ENCODE measurements at regions not wholly inside any gene's neighbourhood (a gene's known extent, or its start where the extent isn't known, plus 50 kb on each side); places are given as distances from the start of the nearest gene placed in this dataset.
"Not testable (repeated sequence)": the region's sequence is repeated elsewhere in the genome, so short reads cannot be mapped to it uniquely, and the experiment has no call there.

DNA sequence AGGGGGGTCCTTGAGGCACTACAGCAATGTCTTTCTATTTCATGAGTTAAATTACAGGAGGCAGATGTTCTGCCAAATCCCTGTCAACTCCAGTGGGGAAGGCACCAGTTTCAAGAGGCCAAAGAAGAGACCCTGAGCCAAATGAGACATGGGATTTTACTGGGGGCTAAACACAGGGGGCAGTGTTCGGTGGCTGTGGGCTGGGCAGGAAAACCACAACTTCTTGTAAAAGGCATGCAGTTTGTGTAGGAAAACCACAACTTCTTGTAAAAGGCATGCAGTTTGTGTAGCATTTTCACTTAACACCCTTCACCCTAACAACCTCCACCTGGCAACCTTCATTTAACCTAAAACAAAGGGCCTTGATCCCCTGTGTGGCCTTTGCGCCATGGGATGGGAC, 61.0 kb downstream of the POLR2M start:
- DNase-seq (ENCODE audit: low spot score), result no peak

DNA sequence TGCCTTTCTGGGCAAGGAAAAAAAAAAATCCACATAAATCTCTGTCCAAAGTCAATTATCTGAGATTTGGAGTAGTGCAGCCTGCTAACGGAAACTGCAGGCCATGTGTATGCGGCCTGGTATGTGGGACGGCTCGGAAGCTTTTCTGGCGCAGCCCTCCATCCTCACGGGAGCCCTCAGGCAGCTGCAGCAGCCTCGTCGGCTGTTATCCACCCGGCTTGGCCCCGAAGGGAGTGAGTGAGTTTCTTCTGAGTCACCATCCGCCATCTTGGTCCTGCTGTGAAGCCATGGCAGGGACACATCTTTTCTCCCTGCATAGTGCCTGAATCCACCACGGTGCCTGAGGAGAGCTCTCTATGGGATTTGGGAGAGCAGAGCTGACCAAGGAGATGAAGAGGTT, 62.8 kb downstream of the POLR2M start:
- no peak for DNase-seq (ENCODE audit: low spot score)

GRCh38 chr15:57770495-57770894, 64.0 kb downstream of the POLR2M start:
- no peak for DNase-seq (ENCODE audit: low spot score)

DNA sequence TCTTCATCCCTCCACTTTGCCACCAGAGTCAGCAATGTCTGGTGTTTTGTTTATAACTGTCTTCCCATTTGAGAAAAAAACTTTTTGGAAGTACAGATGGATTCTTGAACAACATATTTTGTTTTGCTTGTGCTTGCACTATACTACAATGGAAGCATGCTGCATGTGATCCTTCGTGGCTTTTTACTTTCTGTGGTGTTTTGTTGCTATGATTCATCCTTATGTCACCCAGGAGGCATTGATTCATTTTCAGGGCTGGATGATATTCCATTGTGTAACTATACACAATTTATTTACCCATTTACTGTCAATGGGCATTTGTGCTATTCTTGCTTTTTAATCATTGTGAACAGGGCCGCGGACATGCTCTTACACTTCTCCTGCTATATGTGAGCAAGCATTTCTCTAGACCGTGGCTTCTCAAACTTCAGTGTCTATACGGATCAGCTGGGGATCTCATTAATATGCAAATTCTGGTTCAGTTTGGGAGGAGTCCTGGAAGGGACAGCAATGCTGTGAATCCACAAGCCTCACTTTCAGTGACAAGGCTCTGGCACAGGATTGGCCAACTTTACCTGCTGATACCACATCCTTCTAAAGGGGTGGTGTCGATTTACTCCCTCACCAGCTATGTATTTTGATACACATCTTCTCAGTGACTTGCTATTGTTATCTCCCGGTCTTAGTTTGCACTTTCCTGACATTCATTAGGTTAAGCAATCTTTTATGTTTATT, 65.9 kb downstream of the POLR2M start:
- no peak for DNase-seq (ENCODE audit: low spot score)

GRCh38 chr15:57773051-57773450, 66.5 kb downstream of the POLR2M start:
- DNase-seq (ENCODE audit: low spot score), result no peak

DNA sequence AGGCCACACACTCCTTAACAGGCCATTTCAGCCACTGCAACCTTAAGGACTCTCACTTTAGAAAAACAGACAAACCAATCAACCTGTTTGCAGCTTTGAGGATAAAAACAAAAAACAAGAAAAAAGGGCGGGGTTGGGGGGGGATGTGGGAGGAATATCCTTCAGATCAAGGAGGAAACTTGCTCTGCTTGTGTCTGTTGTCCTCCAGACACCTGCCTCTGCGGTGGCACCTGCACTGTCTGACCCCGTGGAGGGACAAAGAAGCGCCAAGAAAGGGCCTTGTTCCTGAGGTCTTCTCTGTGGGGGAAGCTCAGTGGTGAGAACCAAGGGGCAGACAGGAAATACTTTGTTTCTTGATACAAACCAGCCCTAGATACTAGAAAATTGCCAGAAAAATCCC, 70.5 kb downstream of the POLR2M start:
- DNase-seq (ENCODE audit: low spot score), result no peak

- DNase-seq (ENCODE audit: low spot score), result no peak
Measured at GRCh38 chr15:57780471-57780870, 74.0 kb downstream of the POLR2M start.

- DNase-seq (ENCODE audit: low spot score), result no peak
Measured at GRCh38 chr15:57782731-57783130, 76.2 kb downstream of the POLR2M start.

- DNase-seq (ENCODE audit: low spot score), result no peak
Measured at GRCh38 chr15:57784081-57784511, 77.6 kb downstream of the POLR2M start.

- DNase-seq (ENCODE audit: low spot score), result no peak
Measured at GRCh38 chr15:57785039-57785438, 78.5 kb downstream of the POLR2M start.

DNA sequence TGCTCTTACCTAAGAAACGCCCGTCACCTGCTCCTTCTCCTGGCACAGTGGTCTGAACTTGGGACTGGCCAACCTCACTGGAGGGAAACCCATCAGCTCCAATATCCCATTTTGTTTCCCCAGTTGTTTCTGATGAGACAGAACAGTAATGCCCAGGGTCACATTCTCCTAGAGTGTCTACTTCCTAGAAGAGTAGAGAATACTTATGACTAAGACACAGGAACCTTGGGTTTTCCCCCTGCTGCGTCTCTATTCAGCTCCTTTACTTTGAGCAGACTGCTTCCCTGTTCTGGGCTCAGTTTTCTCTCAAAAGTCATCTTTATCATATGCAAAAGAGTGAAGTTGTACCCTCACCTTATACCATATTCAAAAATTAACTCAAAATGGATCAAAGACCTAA, 79.4 kb downstream of the POLR2M start:
- DNase-seq (ENCODE audit: low spot score), result no peak

DNA sequence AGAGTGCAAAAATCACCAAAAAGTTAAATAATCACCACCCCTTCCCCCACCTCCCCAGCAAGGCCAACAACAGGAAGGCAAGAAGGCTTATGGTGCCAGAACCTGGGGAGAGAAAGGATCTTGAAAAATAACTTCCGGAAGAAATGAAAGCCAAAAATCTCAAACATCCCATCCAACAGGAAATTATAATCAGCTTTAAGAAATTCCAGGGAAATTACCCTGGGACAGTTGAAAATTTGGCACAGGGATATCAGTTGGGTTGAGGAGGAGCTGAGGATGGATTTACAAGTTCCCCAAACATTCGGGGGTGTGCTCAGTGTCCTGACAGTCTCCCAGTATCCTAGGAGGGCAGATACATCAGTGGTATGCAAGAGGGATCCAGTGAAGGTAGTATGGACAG, 82.7 kb downstream of the POLR2M start:
- DNase-seq (ENCODE audit: low spot score), result no peak

DNA sequence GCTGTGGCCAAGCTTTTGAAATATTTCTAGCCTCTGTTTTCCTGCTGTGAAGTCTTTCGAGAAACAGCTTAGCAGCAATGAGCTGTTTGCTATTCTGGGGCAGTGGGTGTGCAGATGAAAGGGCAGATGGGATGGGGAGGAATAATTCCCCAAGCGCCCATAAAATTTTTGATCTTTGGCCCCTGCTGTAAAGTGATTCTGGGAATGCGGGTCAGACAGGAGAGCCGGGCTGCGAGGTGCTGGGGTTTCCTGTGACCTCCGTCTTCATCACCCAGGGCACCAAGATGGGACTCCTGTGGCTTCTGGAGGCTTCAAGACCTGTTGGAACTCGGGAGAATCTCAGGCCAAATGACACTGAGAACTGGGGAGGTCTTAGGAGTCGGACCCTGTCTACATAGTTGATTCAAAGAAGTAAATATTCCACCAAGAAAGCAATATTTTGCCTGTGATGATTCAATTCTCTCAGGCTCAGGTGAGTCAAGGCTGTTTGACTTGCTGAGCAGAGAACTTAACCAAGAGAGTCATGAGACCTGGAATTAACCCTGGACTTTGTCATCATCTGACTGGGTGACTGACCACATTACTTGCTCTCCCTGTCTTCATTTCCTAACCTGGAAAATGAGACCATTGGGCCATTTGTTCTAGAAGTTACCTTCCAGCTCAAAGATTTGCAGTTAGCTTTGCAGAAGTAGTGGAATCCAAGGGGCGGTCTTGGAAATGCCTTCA, 86.4 kb downstream of the POLR2M start:
- no peak for DNase-seq (ENCODE audit: low spot score)

GRCh38 chr15:57795261-57795660, 88.7 kb downstream of the POLR2M start:
- no peak for DNase-seq (ENCODE audit: low spot score)

- DNase-seq (ENCODE audit: low spot score), result no peak
Measured at GRCh38 chr15:57796146-57796545, 89.6 kb downstream of the POLR2M start.

DNA sequence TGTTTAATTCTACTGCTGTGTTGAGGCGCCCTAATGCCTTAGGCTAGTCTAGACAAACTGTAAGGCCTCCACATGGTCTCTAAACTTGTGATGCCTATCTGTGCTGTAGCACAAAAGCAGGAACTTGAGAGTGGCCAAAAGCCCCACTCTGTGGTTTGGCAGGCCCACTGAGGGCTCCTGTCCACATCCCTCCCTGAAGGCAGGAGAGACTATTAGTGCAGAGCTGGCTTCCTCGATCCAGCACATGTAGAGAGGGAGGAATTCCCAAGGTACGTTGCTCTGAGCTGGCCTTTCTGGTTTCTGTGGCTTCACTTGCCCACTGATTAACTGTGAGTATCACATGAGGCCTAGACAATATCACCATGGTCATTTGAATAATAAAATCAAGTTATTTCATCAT, 90.6 kb downstream of the POLR2M start:
- no peak for DNase-seq (ENCODE audit: low spot score)

- no peak for DNase-seq (ENCODE audit: low spot score)
Measured at GRCh38 chr15:57797568-57798267, 91.2 kb downstream of the POLR2M start.

- DNase-seq (ENCODE audit: low spot score), result no peak
Measured at GRCh38 chr15:57806003-57806402, 99.5 kb downstream of the POLR2M start.

- not testable (repeated sequence) for DNase-seq (ENCODE audit: low spot score)
Measured at GRCh38 chr15:57809285-57809684, 102.8 kb downstream of the POLR2M start.

GRCh38 chr15:57816599-57816998, 110.1 kb downstream of the POLR2M start:
- no peak for DNase-seq (ENCODE audit: low spot score)

- no peak for DNase-seq (ENCODE audit: low spot score)
Measured at GRCh38 chr15:57819646-57820045, 113.1 kb downstream of the POLR2M start.

- DNase-seq (ENCODE audit: low spot score), result no peak
Measured at GRCh38 chr15:57820119-57820518, 113.6 kb downstream of the POLR2M start.

DNA sequence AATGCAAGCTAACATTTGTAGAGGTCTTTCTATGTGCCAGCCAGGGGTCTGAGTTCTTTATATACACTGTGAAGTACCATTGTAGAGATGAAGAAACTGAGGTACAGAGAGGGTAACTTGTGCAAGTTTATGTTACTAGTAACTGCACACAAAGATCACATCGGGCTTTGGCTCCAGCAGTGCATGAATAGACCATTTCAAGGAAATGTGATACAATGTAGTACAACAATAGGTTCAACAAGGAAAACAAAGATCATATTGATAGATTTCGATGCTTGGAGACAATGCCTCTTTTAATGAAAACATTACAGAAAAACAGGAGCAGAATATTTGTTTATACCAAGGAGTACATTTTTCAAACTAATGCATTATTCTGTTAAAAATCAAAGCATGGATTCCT, 115.3 kb downstream of the POLR2M start:
- DNase-seq (ENCODE audit: low spot score), result no peak
